ENCODE measurements at regions not wholly inside any gene's neighbourhood (a gene's known extent, or its start where the extent isn't known, plus 50 kb on each side); places are given as distances from the start of the nearest gene placed in this dataset.

- WGBS, result 69% methylated on average over 1 of the region's 1 CpG
- Histone ChIP-seq H3K4me3 (ENCODE audit: low read depth in 1 of 3, low read length in 3 of 3) (no peak overlapping the region), H3K27me3 (ENCODE audit: control insufficient read depth in 4 of 4, insufficient read depth in 4 of 4, low read length in 3 of 4) (no peaks in the 10 kb centered on the region), H3K4me1 (ENCODE audit: control insufficient read depth in 4 of 4, insufficient read depth in 4 of 4, low read length in 3 of 4) (no peaks in the 10 kb centered on the region), H3K9me3 (ENCODE audit: control insufficient read depth in 4 of 4, low read length in 3 of 4) (no peaks in the 10 kb centered on the region), H3K36me3 (ENCODE audit: control insufficient read depth in 4 of 4, insufficient read depth in 3 of 4, low read depth in 1 of 4, low read length in 3 of 4) (no peaks in the 10 kb centered on the region), H3K27ac (ENCODE audit: low read depth in 1 of 2, low read length in 2 of 2) (no peak overlapping the region), H3K9ac (ENCODE audit: low read depth in 1 of 2, low read length in 2 of 2) (no peak overlapping the region)
- DNase-seq (ENCODE audit: low spot score), result no peak
- TF ChIP-seq REST (IDR thresholded peaks at IDR 0.05) (no peak), JUND (IDR thresholded peaks at IDR 0.05) (no peak), HNF4A (conservative IDR thresholded peaks at IDR 0.05) (no peak), SP1 (IDR thresholded peaks at IDR 0.05) (no peak), RAD21 (IDR thresholded peaks at IDR 0.05) (no peak)
Measured at GRCh38 chr2:125681576-125681975, 974.4 kb upstream of the GYPC start.

- Histone ChIP-seq H3K4me1 (ENCODE audit: control insufficient read depth in 4 of 4, insufficient read depth in 4 of 4, low read length in 3 of 4) (no peaks in the 10 kb centered on the region), H3K4me3 (ENCODE audit: low read depth in 1 of 3, low read length in 3 of 3) (no peak overlapping the region), H3K27ac (ENCODE audit: low read depth in 1 of 2, low read length in 2 of 2) (no peak overlapping the region), H3K9ac (ENCODE audit: low read depth in 1 of 2, low read length in 2 of 2) (no peak overlapping the region), H3K9me3 (ENCODE audit: control insufficient read depth in 4 of 4, low read length in 3 of 4) (no peaks in the 10 kb centered on the region), H3K27me3 (ENCODE audit: control insufficient read depth in 4 of 4, insufficient read depth in 4 of 4, low read length in 3 of 4) (no peaks in the 10 kb centered on the region), H3K36me3 (ENCODE audit: control insufficient read depth in 4 of 4, insufficient read depth in 3 of 4, low read depth in 1 of 4, low read length in 3 of 4) (no peaks in the 10 kb centered on the region)
- no peak for DNase-seq (ENCODE audit: low spot score)
- 75% methylated on average over 3 of the region's 3 CpGs for WGBS
- TF ChIP-seq EGR1 (IDR thresholded peaks at IDR 0.05; ENCODE audit: low read depth in 2 of 2) (no peak), JUND (IDR thresholded peaks at IDR 0.05) (no peak), SP1 (IDR thresholded peaks at IDR 0.05) (no peak), HNF4G (IDR thresholded peaks at IDR 0.05) (no peak), HNF4A (conservative IDR thresholded peaks at IDR 0.05) (no peak), ATF3 (IDR thresholded peaks at IDR 0.05) (no peak), YY1 (IDR thresholded peaks at IDR 0.05) (no peak), RXRA (IDR thresholded peaks at IDR 0.05) (no peak)
Measured at GRCh38 chr2:125681976-125682805, 973.8 kb upstream of the GYPC start.

- TF ChIP-seq RXRA (IDR thresholded peaks at IDR 0.05) (no peak), HNF4G (IDR thresholded peaks at IDR 0.05) (no peak), ZBTB33 (IDR thresholded peaks at IDR 0.05) (no peak), ATF3 (IDR thresholded peaks at IDR 0.05) (no peak), REST (IDR thresholded peaks at IDR 0.05) (no peak), FOXA2 (IDR thresholded peaks at IDR 0.05) (no peak), JUND (IDR thresholded peaks at IDR 0.05) (no peak), FOXA1 (IDR thresholded peaks at IDR 0.05) (no peak), TAF1 (conservative IDR thresholded peaks at IDR 0.05) (no peak), EGR1 (IDR thresholded peaks at IDR 0.05; ENCODE audit: low read depth in 2 of 2) (no peak), YY1 (IDR thresholded peaks at IDR 0.05) (no peak), GABPA (IDR thresholded peaks at IDR 0.05 in 1 of 2, conservative IDR thresholded peaks at IDR 0.05 in 1 of 2) (no peak)
- Histone ChIP-seq H3K27ac (ENCODE audit: low read depth in 1 of 2, low read length in 2 of 2) (no peak overlapping the region), H3K27me3 (ENCODE audit: control insufficient read depth in 4 of 4, insufficient read depth in 4 of 4, low read length in 3 of 4) (no peaks in the 10 kb centered on the region), H3K4me1 (ENCODE audit: control insufficient read depth in 4 of 4, insufficient read depth in 4 of 4, low read length in 3 of 4) (no peaks in the 10 kb centered on the region), H3K4me3 (ENCODE audit: low read depth in 1 of 3, low read length in 3 of 3) (no peak overlapping the region), H3K36me3 (ENCODE audit: control insufficient read depth in 4 of 4, insufficient read depth in 3 of 4, low read depth in 1 of 4, low read length in 3 of 4) (no peaks in the 10 kb centered on the region), H3K9me3 (ENCODE audit: control insufficient read depth in 4 of 4, low read length in 3 of 4) (no peaks in the 10 kb centered on the region), H3K9ac (ENCODE audit: low read depth in 1 of 2, low read length in 2 of 2) (no peak overlapping the region)
- no peak for DNase-seq (ENCODE audit: low spot score)
- 80% methylated on average over 2 of the region's 2 CpGs for WGBS
Measured at GRCh38 chr2:125684256-125684655, 971.7 kb upstream of the GYPC start.
